HEK293 (cell line): ENCODE measurements at regions not wholly inside any gene's neighbourhood (a gene's known extent, or its start where the extent isn't known, plus 50 kb on each side); places are given as distances from the start of the nearest gene placed in this dataset.

Experiments
- CTCF ChIA-PET: fragments of 350-600 bp; formaldehyde crosslinking; extraction: SDS; loops from one replicate; lab custom pipeline; 2021; ENCODE audit warnings: antibody characterized with exemption; lab: Yijun Ruan, JAX
- POLR2A ChIA-PET: fragments of 300-600 bp; formaldehyde crosslinking; extraction: SDS; loops from one replicate; lab custom pipeline; 2020; ENCODE audit warnings: antibody characterized with exemption, inconsistent platforms; lab: Yijun Ruan, JAX
- H3K27ac ChIP-seq: fragments of 200-500 bp; sonication (Bioruptor generic); 2 replicates; pipeline ENCODE4 v1.5.1; 2014; ENCODE audit warnings: low read depth, low read length, control low read depth, inconsistent platforms; ENCODE audit errors: extremely low read depth
- H3K36me3 ChIP-seq, 2 experiments: fragments of 200-500 bp in 1 of 2; sonication (Bioruptor generic) in 1 of 2; 1 replicate in 1 of 2; 2 replicates in 1 of 2; pipeline ENCODE4 v1.5.1; 2014 to 2017; ENCODE audit warnings: inconsistent platforms in 2 of 2, low read length in 2 of 2; ENCODE audit not compliant: control insufficient read depth in 2 of 2, insufficient read depth in 1 of 2
- H3K4me1 ChIP-seq: fragments of 200-500 bp; sonication (Bioruptor generic); 2 replicates; pipeline ENCODE4 v1.5.1; 2014; ENCODE audit warnings: mild to moderate bottlenecking, low read length, inconsistent platforms; ENCODE audit not compliant: control insufficient read depth, insufficient read depth
- H3K4me3 ChIP-seq: 2 replicates; pipeline ENCODE4 v1.5.1; 2011; ENCODE audit warnings: low read depth, mild to moderate bottlenecking, control low read depth, low read length, moderate library complexity
- H3K9me3 ChIP-seq: fragments of 200-500 bp; sonication (Bioruptor generic); 2 replicates; pipeline ENCODE4 v1.5.1; 2014; ENCODE audit warnings: low read depth, low read length, inconsistent platforms; ENCODE audit not compliant: control insufficient read depth, insufficient read depth
- BCL6B ChIP-seq: fragments of 450-650 bp; formaldehyde crosslinking; IDR thresholded peaks from 2 replicates; pipeline ENCODE4 v1.5.1; 2017; ENCODE audit warnings: missing biosample characterization, missing genetic modification characterization
- KLF10 ChIP-seq: fragments of 450-650 bp; IDR thresholded peaks from 2 replicates; pipeline ENCODE4 v1.5.1; 2018; ENCODE audit warnings: missing biosample characterization, mild to moderate bottlenecking, missing genetic modification characterization
- KLF16 ChIP-seq: fragments of 450-650 bp; formaldehyde crosslinking; IDR thresholded peaks from 2 replicates; pipeline ENCODE4 v1.5.1; 2017; ENCODE audit warnings: missing biosample characterization, missing genetic modification characterization
- PRDM1 ChIP-seq: fragments of 450-650 bp; formaldehyde crosslinking; IDR thresholded peaks from 2 replicates; pipeline ENCODE4; 2016; ENCODE audit warnings: missing biosample characterization, missing genetic modification characterization
- SCRT2 ChIP-seq: fragments of 450-650 bp; formaldehyde crosslinking; IDR thresholded peaks from 2 replicates; pipeline ENCODE4 v1.5.1; 2016; ENCODE audit warnings: missing biosample characterization, missing genetic modification characterization
- ZBTB20 ChIP-seq: fragments of 450-650 bp; formaldehyde crosslinking; IDR thresholded peaks from 2 replicates; pipeline ENCODE4 v1.5.1; 2016; ENCODE audit warnings: missing biosample characterization, missing genetic modification characterization
- ZIC2 ChIP-seq: fragments of 450-650 bp; formaldehyde crosslinking; IDR thresholded peaks from 2 replicates; pipeline ENCODE4 v1.5.1; 2016; ENCODE audit warnings: missing biosample characterization, missing genetic modification characterization
- ZNF140 ChIP-seq: fragments of 450-650 bp; formaldehyde crosslinking; IDR thresholded peaks from 2 replicates; pipeline ENCODE4 v1.5.1; 2016; ENCODE audit warnings: missing biosample characterization, missing genetic modification characterization
- ZNF223 ChIP-seq: fragments of 450-650 bp; formaldehyde crosslinking; IDR thresholded peaks from 2 replicates; pipeline ENCODE4 v1.5.1; 2016; ENCODE audit warnings: missing biosample characterization, missing genetic modification characterization
- ZNF280D ChIP-seq: fragments of 450-650 bp; formaldehyde crosslinking; IDR thresholded peaks from 2 replicates; pipeline ENCODE4 v1.5.1; 2016; ENCODE audit warnings: missing biosample characterization, missing genetic modification characterization
- ZNF366 ChIP-seq: fragments of 450-650 bp; formaldehyde crosslinking; conservative IDR thresholded peaks from 2 replicates; pipeline ENCODE4 v1.5.1; 2016; ENCODE audit warnings: missing biosample characterization, missing genetic modification characterization
- ZNF555 ChIP-seq: fragments of 450-650 bp; formaldehyde crosslinking; conservative IDR thresholded peaks from 2 replicates; pipeline ENCODE4 v1.5.1; 2017; ENCODE audit warnings: missing biosample characterization, mild to moderate bottlenecking, missing genetic modification characterization, inconsistent platforms
- ZNF596 ChIP-seq: fragments of 450-650 bp; IDR thresholded peaks from 2 replicates; pipeline ENCODE4 v1.5.0; 2018; ENCODE audit warnings: missing biosample characterization, mild to moderate bottlenecking, missing genetic modification characterization, moderate library complexity
- ZNF692 ChIP-seq: fragments of 450-650 bp; formaldehyde crosslinking; IDR thresholded peaks from 2 replicates; pipeline ENCODE4 v1.5.1; 2016; ENCODE audit warnings: missing biosample characterization, missing genetic modification characterization
- ZNF747 ChIP-seq: fragments of 450-650 bp; formaldehyde crosslinking; IDR thresholded peaks from 2 replicates; pipeline ENCODE4 v1.5.1; 2016; ENCODE audit warnings: missing biosample characterization, missing genetic modification characterization
- ZSCAN16 ChIP-seq: fragments of 450-650 bp; formaldehyde crosslinking; IDR thresholded peaks from 2 replicates; pipeline ENCODE4 v1.5.1; 2016; ENCODE audit warnings: missing biosample characterization, missing genetic modification characterization
- ZSCAN4 ChIP-seq: fragments of 450-650 bp; formaldehyde crosslinking; IDR thresholded peaks from 2 replicates; pipeline ENCODE4 v1.5.1; 2017; ENCODE audit warnings: missing biosample characterization, missing genetic modification characterization

- ChIA-PET CTCF (interaction anchor here (0.6 to 1.0 kb wide), 3 partner anchors 9 to 429 kb away, joined by 3 to 5 read pairs (median 5); no protein-coding TSS in a partner anchor), POLR2A (no interaction called here)
- Histone ChIP-seq H3K36me3 (no peaks in the 10 kb centered on the region), H3K27ac (no peak overlapping the region), H3K9me3 (no peaks in the 10 kb centered on the region), H3K4me1 (no peaks in the 10 kb centered on the region), H3K4me3 (no peak overlapping the region)
- TF ChIP-seq ZNF555 (tag by site-specific recombination) (no peak), ZNF140 (tag by site-specific recombination) (no peak), BCL6B (no peak), PRDM1 (tag by site-specific recombination) (no peak), ZNF223 (tag by site-specific recombination) (no peak), ZNF280D (tag by site-specific recombination) (no peak), ZNF692 (tag by site-specific recombination) (no peak), KLF10 (tag by site-specific recombination) (no peak), ZBTB20 (tag by site-specific recombination) (no peak), SCRT2 (tag by site-specific recombination) (no peak), ZIC2 (tag by site-specific recombination) (no peak), KLF16 (tag by site-specific recombination) (no peak), ZNF366 (tag by site-specific recombination) (no peak)
These were observed 497.2 kb downstream of the BUD13 start for GRCh38 chr11:116275635-116276034.

- H3K4me1 ChIP-seq = no peaks in the 10 kb centered on the region
- no peaks in the 10 kb centered on the region for H3K36me3 ChIP-seq
- H3K4me3 ChIP-seq = no peak overlapping the region
- peak; percentile 11; the same call in 1 of the 2 replicates for TF ChIP-seq ZNF596 (tag by site-specific recombination)
- no peak for TF ChIP-seq ZSCAN16
- TF ChIP-seq, all 188 proteins: peak for 1
- no peak overlapping the region for H3K27ac ChIP-seq
- H3K9me3 ChIP-seq = no peaks in the 10 kb centered on the region
- POLR2A ChIA-PET = no interaction called here
- CTCF ChIA-PET = interaction anchor here (0.6 to 0.7 kb wide), 2 partner anchors 17 to 100 kb away, joined by 3 read pairs; no protein-coding TSS in a partner anchor
These were observed 498.3 kb downstream of the BUD13 start for GRCh38 chr11:116274521-116274920.

GRCh38 chr11:116272181-116272789 is 500.5 kb downstream of the BUD13 start:
- TF ChIP-seq ZSCAN4 (tag by site-specific recombination) (peak; percentile 96), ZNF747 (tag by site-specific recombination) (no peak)
- H3K9me3 ChIP-seq = no peaks in the 10 kb centered on the region
- no peak overlapping the region for H3K27ac ChIP-seq
- no peaks in the 10 kb centered on the region for H3K36me3 ChIP-seq
- POLR2A ChIA-PET = no interaction called here
- CTCF ChIA-PET = interaction anchor here (0.6 to 1.0 kb wide), 2 partner anchors 419 to 1218 kb away, joined by 3 to 5 read pairs; no protein-coding TSS in a partner anchor
- no peaks in the 10 kb centered on the region for H3K4me1 ChIP-seq
- H3K4me3 ChIP-seq = no peak overlapping the region
